IMR-90 (cell line): ENCODE measurements at regions not wholly inside any gene's neighbourhood (a gene's known extent, or its start where the extent isn't known, plus 50 kb on each side); places are given as distances from the start of the nearest gene placed in this dataset.

Experiments
- BHLHE40 ChIP-seq: fragments of 150-350 bp; IDR thresholded peaks from 2 replicates; pipeline ENCODE4 v1.6.1; 2016; ENCODE audit warnings: mild to moderate bottlenecking, low read depth, low read length
- CEBPB ChIP-seq: IDR thresholded peaks from 2 replicates; pipeline ENCODE4 v1.6.1; 2012; ENCODE audit warnings: low read depth, low read length, improper control_type of control experiment
- FOS ChIP-seq: fragments of 150-350 bp; IDR thresholded peaks from 2 replicates; pipeline ENCODE4 v1.6.1; 2016; ENCODE audit warnings: low read depth, low read length
- MAFK ChIP-seq: IDR thresholded peaks from 2 replicates; pipeline ENCODE4 v1.6.1; 2012; ENCODE audit warnings: low read depth, low read length, improper control_type of control experiment
- MAZ ChIP-seq: IDR thresholded peaks from 2 replicates; pipeline ENCODE4 v1.6.1; 2012; ENCODE audit warnings: low read depth, mild to moderate bottlenecking, low read length, improper control_type of control experiment, moderate library complexity, borderline replicate concordance
- MXI1 ChIP-seq: IDR thresholded peaks from 2 replicates; pipeline ENCODE4 v1.6.1; 2012; ENCODE audit warnings: low read depth, mild to moderate bottlenecking, low read length, moderate library complexity, borderline replicate concordance
- POLR2A ChIP-seq: IDR thresholded peaks from 2 replicates; pipeline ENCODE4 v1.6.1; 2012; ENCODE audit warnings: mild to moderate bottlenecking, low read depth, low read length
- RAD21 ChIP-seq: IDR thresholded peaks from 2 replicates; pipeline ENCODE4 v1.6.1; 2012; ENCODE audit warnings: low read length, improper control_type of control experiment
- RCOR1 ChIP-seq: IDR thresholded peaks from 2 replicates; pipeline ENCODE4 v1.6.1; 2012; ENCODE audit warnings: mild to moderate bottlenecking, low read length, improper control_type of control experiment; ENCODE audit not compliant: insufficient replicate concordance
- RFX5 ChIP-seq: IDR thresholded peaks from 2 replicates; pipeline ENCODE4 v1.8.0; 2012; ENCODE audit warnings: low read depth, mild to moderate bottlenecking, low read length, moderate library complexity
- SMC3 ChIP-seq: fragments of 150-350 bp; IDR thresholded peaks from 2 replicates; pipeline ENCODE4 v1.6.1; 2016; ENCODE audit warnings: low read depth, mild to moderate bottlenecking, antibody characterized with exemption, low read length, moderate library complexity
- TF ChIP-seq, protein P1 (sequence below): conservative IDR thresholded peaks from 2 replicates; pipeline ENCODE4 v1.5.1; 2012; ENCODE audit warnings: mild to moderate bottlenecking, low read depth, low read length, improper control_type of control experiment
- TF ChIP-seq, protein P2 (sequence below): fragments of 150-350 bp; IDR thresholded peaks from 2 replicates; pipeline ENCODE4 v1.6.1; 2017; ENCODE audit warnings: mild to moderate bottlenecking, antibody characterized with exemption, low read length, low read depth
- TF ChIP-seq, protein P3 (sequence below): fragments of 150-350 bp; IDR thresholded peaks from 2 replicates; pipeline ENCODE4 v1.6.1; 2016; ENCODE audit warnings: low read depth, mild to moderate bottlenecking, low read length, moderate library complexity, borderline replicate concordance

DNA sequence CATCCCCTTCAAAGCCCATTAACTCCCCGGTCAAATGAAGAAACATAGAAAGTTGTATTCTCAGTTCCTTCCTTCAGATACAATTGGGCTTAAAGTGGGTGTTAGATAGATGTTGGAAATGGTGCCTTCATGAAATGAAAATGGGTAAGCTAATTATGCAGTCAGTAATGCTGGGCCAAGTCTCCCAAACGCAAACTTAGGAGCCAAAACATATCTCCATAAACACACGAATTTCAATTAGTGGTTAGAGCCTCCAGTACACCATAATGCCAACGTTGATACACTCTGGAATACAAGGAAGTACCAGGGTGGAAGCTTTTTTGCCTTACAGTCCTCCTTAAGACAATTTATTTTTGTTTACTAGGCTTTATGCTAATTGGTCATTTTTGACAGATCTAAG, 1059.0 kb downstream of the TUSC7 start:
- TF ChIP-seq, protein P1, sequence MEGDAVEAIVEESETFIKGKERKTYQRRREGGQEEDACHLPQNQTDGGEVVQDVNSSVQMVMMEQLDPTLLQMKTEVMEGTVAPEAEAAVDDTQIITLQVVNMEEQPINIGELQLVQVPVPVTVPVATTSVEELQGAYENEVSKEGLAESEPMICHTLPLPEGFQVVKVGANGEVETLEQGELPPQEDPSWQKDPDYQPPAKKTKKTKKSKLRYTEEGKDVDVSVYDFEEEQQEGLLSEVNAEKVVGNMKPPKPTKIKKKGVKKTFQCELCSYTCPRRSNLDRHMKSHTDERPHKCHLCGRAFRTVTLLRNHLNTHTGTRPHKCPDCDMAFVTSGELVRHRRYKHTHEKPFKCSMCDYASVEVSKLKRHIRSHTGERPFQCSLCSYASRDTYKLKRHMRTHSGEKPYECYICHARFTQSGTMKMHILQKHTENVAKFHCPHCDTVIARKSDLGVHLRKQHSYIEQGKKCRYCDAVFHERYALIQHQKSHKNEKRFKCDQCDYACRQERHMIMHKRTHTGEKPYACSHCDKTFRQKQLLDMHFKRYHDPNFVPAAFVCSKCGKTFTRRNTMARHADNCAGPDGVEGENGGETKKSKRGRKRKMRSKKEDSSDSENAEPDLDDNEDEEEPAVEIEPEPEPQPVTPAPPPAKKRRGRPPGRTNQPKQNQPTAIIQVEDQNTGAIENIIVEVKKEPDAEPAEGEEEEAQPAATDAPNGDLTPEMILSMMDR = no peak
- TF ChIP-seq POLR2A (no peak), RAD21 (no peak), CEBPB (no peak), RCOR1 (no peak), MAZ (no peak), RFX5 (no peak), FOS (no peak), SMC3 (no peak), BHLHE40 (no peak), MXI1 (no peak), MAFK (no peak)
- TF ChIP-seq, protein P2, sequence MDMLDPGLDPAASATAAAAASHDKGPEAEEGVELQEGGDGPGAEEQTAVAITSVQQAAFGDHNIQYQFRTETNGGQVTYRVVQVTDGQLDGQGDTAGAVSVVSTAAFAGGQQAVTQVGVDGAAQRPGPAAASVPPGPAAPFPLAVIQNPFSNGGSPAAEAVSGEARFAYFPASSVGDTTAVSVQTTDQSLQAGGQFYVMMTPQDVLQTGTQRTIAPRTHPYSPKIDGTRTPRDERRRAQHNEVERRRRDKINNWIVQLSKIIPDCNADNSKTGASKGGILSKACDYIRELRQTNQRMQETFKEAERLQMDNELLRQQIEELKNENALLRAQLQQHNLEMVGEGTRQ = no peak
- TF ChIP-seq, protein P3, sequence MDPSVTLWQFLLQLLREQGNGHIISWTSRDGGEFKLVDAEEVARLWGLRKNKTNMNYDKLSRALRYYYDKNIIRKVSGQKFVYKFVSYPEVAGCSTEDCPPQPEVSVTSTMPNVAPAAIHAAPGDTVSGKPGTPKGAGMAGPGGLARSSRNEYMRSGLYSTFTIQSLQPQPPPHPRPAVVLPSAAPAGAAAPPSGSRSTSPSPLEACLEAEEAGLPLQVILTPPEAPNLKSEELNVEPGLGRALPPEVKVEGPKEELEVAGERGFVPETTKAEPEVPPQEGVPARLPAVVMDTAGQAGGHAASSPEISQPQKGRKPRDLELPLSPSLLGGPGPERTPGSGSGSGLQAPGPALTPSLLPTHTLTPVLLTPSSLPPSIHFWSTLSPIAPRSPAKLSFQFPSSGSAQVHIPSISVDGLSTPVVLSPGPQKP = no peak
